ENCODE measurements at regions not wholly inside any gene's neighbourhood (a gene's known extent, or its start where the extent isn't known, plus 50 kb on each side); places are given as distances from the start of the nearest gene placed in this dataset.

- peak; percentile 78 for DNase-seq (ENCODE audit: low read depth)
- H3K4me3 ChIP-seq (ENCODE audit: low read depth, low read length), result no peak overlapping the region
- no peak for TF ChIP-seq CTCF (IDR thresholded peaks at IDR 0.05; ENCODE audit: insufficient read depth, low read depth, low read length)
Measured at GRCh38 chr16:86436466-86437185, 73.7 kb upstream of the FOXF1 start.

GRCh38 chr16:86437348-86437747 lies 73.0 kb upstream of the FOXF1 start:
- no peak for DNase-seq (ENCODE audit: low read depth)
- no peak for TF ChIP-seq CTCF (IDR thresholded peaks at IDR 0.05; ENCODE audit: insufficient read depth, low read depth, low read length)
- no peak overlapping the region for H3K4me3 ChIP-seq (ENCODE audit: low read depth, low read length)

GRCh38 chr16:86442703-86443102 lies 67.6 kb upstream of the FOXF1 start:
- TF ChIP-seq CTCF (IDR thresholded peaks at IDR 0.05; ENCODE audit: insufficient read depth, low read depth, low read length), result no peak
- H3K4me3 ChIP-seq (ENCODE audit: low read depth, low read length), result no peak overlapping the region
- DNase-seq (ENCODE audit: low read depth), result no peak

- H3K4me3 ChIP-seq (ENCODE audit: low read depth, low read length), result no peak overlapping the region
- TF ChIP-seq CTCF (IDR thresholded peaks at IDR 0.05; ENCODE audit: insufficient read depth, low read depth, low read length), result no peak
- no peak for DNase-seq (ENCODE audit: low read depth)
Measured at GRCh38 chr16:86443508-86444147, 66.7 kb upstream of the FOXF1 start.

GRCh38 chr16:86444261-86444660 lies 66.1 kb upstream of the FOXF1 start:
- DNase-seq (ENCODE audit: low read depth), result peak; percentile 39
- TF ChIP-seq CTCF (IDR thresholded peaks at IDR 0.05; ENCODE audit: insufficient read depth, low read depth, low read length), result no peak

GRCh38 chr16:86444661-86445060 lies 65.7 kb upstream of the FOXF1 start:
- DNase-seq (ENCODE audit: low read depth), result no peak
- TF ChIP-seq CTCF (IDR thresholded peaks at IDR 0.05; ENCODE audit: insufficient read depth, low read depth, low read length), result no peak
- no peak overlapping the region for H3K4me3 ChIP-seq (ENCODE audit: low read depth, low read length)

More at GRCh38 chr16:86444261-86444660, 66.1 kb upstream of the FOXF1 start:
- no peak overlapping the region for H3K4me3 ChIP-seq (ENCODE audit: low read depth, low read length)

Measured in fibroblast of villous mesenchyme (primary cell).